ENCODE measurements at regions not wholly inside any gene's neighbourhood (a gene's known extent, or its start where the extent isn't known, plus 50 kb on each side); places are given as distances from the start of the nearest gene placed in this dataset.
"Not testable (repeated sequence)": the region's sequence is repeated elsewhere in the genome, so short reads cannot be mapped to it uniquely, and the experiment has no call there.

- DNase-seq = no peak
Measured at GRCh38 chr13:61575973-61576372, 160.3 kb upstream of the PCDH20 start.

- no peak for DNase-seq
Measured at GRCh38 chr13:61563645-61564044, 148.0 kb upstream of the PCDH20 start.

GRCh38 chr13:61546911-61547310 is 131.3 kb upstream of the PCDH20 start:
- no peak for DNase-seq

GRCh38 chr13:61546413-61546812 is 130.8 kb upstream of the PCDH20 start:
- DNase-seq = no peak

- DNase-seq = no peak
Measured at GRCh38 chr13:61536433-61536832, 120.8 kb upstream of the PCDH20 start.

- DNase-seq = no peak
Measured at GRCh38 chr13:61531383-61532065, 115.9 kb upstream of the PCDH20 start.

GRCh38 chr13:61519214-61519613 is 103.6 kb upstream of the PCDH20 start:
- DNase-seq = not testable (repeated sequence)

- no peak for DNase-seq
Measured at GRCh38 chr13:61508936-61509335, 93.3 kb upstream of the PCDH20 start.

GRCh38 chr13:61500176-61500575 is 84.5 kb upstream of the PCDH20 start:
- DNase-seq = no peak

GRCh38 chr13:61495648-61496047 is 80.0 kb upstream of the PCDH20 start:
- DNase-seq = no peak

GRCh38 chr13:61493556-61493955 is 77.9 kb upstream of the PCDH20 start:
- DNase-seq = not testable (repeated sequence)

- no peak for DNase-seq
Measured at GRCh38 chr13:61486496-61486895, 70.8 kb upstream of the PCDH20 start.

GRCh38 chr13:61485128-61485765 is 69.6 kb upstream of the PCDH20 start:
- no peak for DNase-seq

GRCh38 chr13:61477619-61478018 is 62.0 kb upstream of the PCDH20 start:
- DNase-seq = no peak

GRCh38 chr13:61470786-61471185 is 55.1 kb upstream of the PCDH20 start:
- no peak for DNase-seq

GRCh38 chr13:61466280-61466679 is 50.6 kb upstream of the PCDH20 start:
- DNase-seq = no peak
